Esophagus muscularis mucosa (tissue), 4 donors: ENCODE measurements at regions not wholly inside any gene's neighbourhood (a gene's known extent, or its start where the extent isn't known, plus 50 kb on each side); places are given as distances from the start of the nearest gene placed in this dataset.

Experiments
- EP300 ChIP-seq: sonication (generic); formaldehyde crosslinking; IDR thresholded peaks from one replicate; pipeline ENCODE4 v1.6.1; 2017; ENCODE audit warnings: antibody characterized with exemption
- POLR2A ChIP-seq: fragments of 450-650 bp; IDR thresholded peaks from one replicate; pipeline ENCODE4 v1.6.1; 2017; ENCODE audit warnings: antibody characterized with exemption, moderate library complexity, mild to moderate bottlenecking, low read depth
- POLR2AphosphoS5 ChIP-seq, 2 donors: sonication (generic); formaldehyde crosslinking; IDR thresholded peaks; one replicate each; pipeline ENCODE4 v1.6.1; 2017; ENCODE audit warnings: antibody characterized with exemption in 2 of 2
- TF ChIP-seq, protein P1 (sequence below), 3 experiments: fragments of 200-600 bp in 2 of 3; fragments of 450-650 bp in 1 of 3; sonication (generic) in 2 of 3; IDR thresholded peaks; one replicate each; pipeline ENCODE4 v1.5.1; 2017 to 2019; ENCODE audit warnings: antibody characterized with exemption in 3 of 3, mild to moderate bottlenecking in 2 of 3, moderate library complexity in 1 of 3

DNA sequence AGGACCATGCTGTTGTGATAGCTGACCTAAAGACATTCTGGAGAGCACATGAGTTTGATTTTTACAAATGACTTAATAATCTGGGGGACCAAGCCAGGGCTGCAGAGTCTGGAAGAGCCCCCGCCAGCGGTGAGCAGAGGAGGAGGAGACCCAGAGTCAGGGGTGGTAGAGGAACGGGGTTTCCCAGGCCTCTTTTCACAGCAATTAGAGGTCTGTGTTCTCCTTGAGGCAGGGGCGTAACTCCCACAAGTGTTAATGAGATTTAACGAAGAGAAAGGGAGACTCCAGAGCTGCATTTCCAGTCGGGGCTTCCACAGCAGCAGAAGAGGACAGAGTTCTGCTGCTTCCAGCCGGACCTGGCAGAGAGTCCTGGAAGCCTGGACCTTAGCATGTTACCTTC lies 137.9 kb upstream of the SLC24A2 start:
- TF ChIP-seq, protein P1, sequence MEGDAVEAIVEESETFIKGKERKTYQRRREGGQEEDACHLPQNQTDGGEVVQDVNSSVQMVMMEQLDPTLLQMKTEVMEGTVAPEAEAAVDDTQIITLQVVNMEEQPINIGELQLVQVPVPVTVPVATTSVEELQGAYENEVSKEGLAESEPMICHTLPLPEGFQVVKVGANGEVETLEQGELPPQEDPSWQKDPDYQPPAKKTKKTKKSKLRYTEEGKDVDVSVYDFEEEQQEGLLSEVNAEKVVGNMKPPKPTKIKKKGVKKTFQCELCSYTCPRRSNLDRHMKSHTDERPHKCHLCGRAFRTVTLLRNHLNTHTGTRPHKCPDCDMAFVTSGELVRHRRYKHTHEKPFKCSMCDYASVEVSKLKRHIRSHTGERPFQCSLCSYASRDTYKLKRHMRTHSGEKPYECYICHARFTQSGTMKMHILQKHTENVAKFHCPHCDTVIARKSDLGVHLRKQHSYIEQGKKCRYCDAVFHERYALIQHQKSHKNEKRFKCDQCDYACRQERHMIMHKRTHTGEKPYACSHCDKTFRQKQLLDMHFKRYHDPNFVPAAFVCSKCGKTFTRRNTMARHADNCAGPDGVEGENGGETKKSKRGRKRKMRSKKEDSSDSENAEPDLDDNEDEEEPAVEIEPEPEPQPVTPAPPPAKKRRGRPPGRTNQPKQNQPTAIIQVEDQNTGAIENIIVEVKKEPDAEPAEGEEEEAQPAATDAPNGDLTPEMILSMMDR (IDR thresholded peaks at IDR 0.05), result no peak
- TF ChIP-seq POLR2AphosphoS5 (IDR thresholded peaks at IDR 0.05) (no peak), POLR2A (no peak), EP300 (no peak)
